GM18909 (cell line): ENCODE measurements at regions not wholly inside any gene's neighbourhood (a gene's known extent, or its start where the extent isn't known, plus 50 kb on each side); places are given as distances from the start of the nearest gene placed in this dataset.
"Not testable (repeated sequence)": the region's sequence is repeated elsewhere in the genome, so short reads cannot be mapped to it uniquely, and the experiment has no call there.

ENCODE experiments used
- ATAC-seq: cut with Tn5 transposase; IDR thresholded peaks from one replicate; pipeline ENCODE4 v1.9.1; 2021; ENCODE audit warnings: mild to moderate bottlenecking; ENCODE audit not compliant: unreplicated experiment, poor library complexity

- ATAC-seq = no peak
Measured at GRCh38 chr16:76796978-76797377, 394.0 kb upstream of the MON1B start.

- ATAC-seq = no peak
Measured at GRCh38 chr16:76797457-76797856, 393.5 kb upstream of the MON1B start.

- no peak for ATAC-seq
Measured at GRCh38 chr16:76800196-76800595, 390.8 kb upstream of the MON1B start.

- no peak for ATAC-seq
Measured at GRCh38 chr16:76801357-76801756, 389.6 kb upstream of the MON1B start.

GRCh38 chr16:76816475-76816874 lies 374.5 kb upstream of the MON1B start:
- peak; percentile 74 for ATAC-seq

GRCh38 chr16:76818606-76819181 lies 372.3 kb upstream of the MON1B start:
- no peak for ATAC-seq

- ATAC-seq = no peak
Measured at GRCh38 chr16:76819226-76819916, 371.6 kb upstream of the MON1B start.

GRCh38 chr16:76824221-76824620 lies 366.8 kb upstream of the MON1B start:
- ATAC-seq = no peak

GRCh38 chr16:76824791-76825190 lies 366.2 kb upstream of the MON1B start:
- no peak for ATAC-seq

- no peak for ATAC-seq
Measured at GRCh38 chr16:76835339-76835738, 355.7 kb upstream of the MON1B start.

- ATAC-seq = no peak
Measured at GRCh38 chr16:76835779-76836300, 355.1 kb upstream of the MON1B start.

- no peak for ATAC-seq
Measured at GRCh38 chr16:76837872-76838271, 353.1 kb upstream of the MON1B start.

GRCh38 chr16:76854234-76854633 lies 336.8 kb upstream of the MON1B start:
- ATAC-seq = no peak

GRCh38 chr16:76856112-76856511 lies 334.9 kb upstream of the MON1B start:
- no peak for ATAC-seq

- no peak for ATAC-seq
Measured at GRCh38 chr16:76857402-76857801, 333.6 kb upstream of the MON1B start.

GRCh38 chr16:76862901-76863300 lies 328.1 kb upstream of the MON1B start:
- ATAC-seq = no peak

GRCh38 chr16:76866994-76867393 lies 324.0 kb upstream of the MON1B start:
- ATAC-seq = no peak

- ATAC-seq = no peak
Measured at GRCh38 chr16:76875898-76876297, 315.1 kb upstream of the MON1B start.

- ATAC-seq = no peak
Measured at GRCh38 chr16:76879420-76879819, 311.6 kb upstream of the MON1B start.

- ATAC-seq = not testable (repeated sequence)
Measured at GRCh38 chr16:76880523-76880922, 310.5 kb upstream of the MON1B start.

GRCh38 chr16:76882105-76882504 lies 308.9 kb upstream of the MON1B start:
- no peak for ATAC-seq

- no peak for ATAC-seq
Measured at GRCh38 chr16:76883076-76883475, 307.9 kb upstream of the MON1B start.
